PC-9 (cell line): ENCODE measurements at regions not wholly inside any gene's neighbourhood (a gene's known extent, or its start where the extent isn't known, plus 50 kb on each side); places are given as distances from the start of the nearest gene placed in this dataset.
"Not testable (repeated sequence)": the region's sequence is repeated elsewhere in the genome, so short reads cannot be mapped to it uniquely, and the experiment has no call there.

Source experiments
- CTCF ChIP-seq: fragments of 200-600 bp; sonication (generic); conservative IDR thresholded peaks from 2 replicates; pipeline ENCODE4 v1.6.1; 2017; ENCODE audit warnings: mixed run types, antibody characterized with exemption, mild to moderate bottlenecking, moderate library complexity
- EZH2 ChIP-seq: fragments of 200-600 bp; sonication (generic); IDR thresholded peaks from 2 replicates; pipeline ENCODE4 v1.8.0; 2017; ENCODE audit warnings: antibody characterized with exemption, low read depth

GRCh38 chr3:21923156-21923555 lies 172.1 kb upstream of the ZNF385D start:
- TF ChIP-seq CTCF, EZH2: not testable (repeated sequence)
